ENCODE measurements at regions not wholly inside any gene's neighbourhood (a gene's known extent, or its start where the extent isn't known, plus 50 kb on each side); places are given as distances from the start of the nearest gene placed in this dataset.

DNA sequence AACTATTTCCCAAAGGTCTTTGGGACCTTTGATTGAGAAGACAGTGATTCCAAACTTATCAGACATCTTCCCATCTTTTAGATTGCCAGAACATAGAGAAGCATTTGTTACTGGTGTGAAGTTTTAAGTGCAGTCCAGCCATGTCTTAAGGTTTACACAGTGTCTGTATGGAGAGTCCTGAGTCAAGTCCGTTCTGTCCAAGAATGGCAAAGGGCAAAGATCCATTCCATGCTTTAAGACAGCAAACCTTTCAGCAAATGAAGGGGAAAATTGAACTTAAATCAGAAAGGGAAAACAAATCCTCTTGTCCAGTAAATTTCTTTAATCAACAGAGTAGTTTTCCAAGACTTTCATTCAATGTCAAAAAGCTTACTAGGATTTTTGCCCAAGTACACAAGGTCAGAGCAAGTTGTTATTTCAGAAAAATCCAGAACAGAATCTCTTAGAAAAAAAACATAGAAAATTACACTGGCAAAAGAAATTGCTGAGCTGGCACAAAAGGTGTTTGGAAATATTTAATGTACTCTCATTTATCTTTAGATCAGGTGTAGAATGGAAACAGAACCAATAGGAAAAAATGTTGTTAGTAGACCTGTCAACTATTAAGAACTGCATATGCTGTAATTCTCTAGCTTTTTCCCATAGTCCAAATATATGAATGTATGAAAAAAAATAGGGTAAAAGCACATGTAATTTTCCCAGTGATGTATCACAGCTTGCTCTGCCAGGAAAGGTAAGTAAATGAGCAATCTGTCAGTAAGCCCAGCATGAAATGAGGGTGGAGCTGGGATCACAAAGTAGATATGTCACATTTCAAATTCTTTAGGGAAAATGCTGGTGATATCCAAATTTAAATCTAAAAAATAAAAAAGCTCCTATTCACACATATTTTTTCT lies 1099.9 kb downstream of the TUSC7 start:
- TF ChIP-seq, protein P1, sequence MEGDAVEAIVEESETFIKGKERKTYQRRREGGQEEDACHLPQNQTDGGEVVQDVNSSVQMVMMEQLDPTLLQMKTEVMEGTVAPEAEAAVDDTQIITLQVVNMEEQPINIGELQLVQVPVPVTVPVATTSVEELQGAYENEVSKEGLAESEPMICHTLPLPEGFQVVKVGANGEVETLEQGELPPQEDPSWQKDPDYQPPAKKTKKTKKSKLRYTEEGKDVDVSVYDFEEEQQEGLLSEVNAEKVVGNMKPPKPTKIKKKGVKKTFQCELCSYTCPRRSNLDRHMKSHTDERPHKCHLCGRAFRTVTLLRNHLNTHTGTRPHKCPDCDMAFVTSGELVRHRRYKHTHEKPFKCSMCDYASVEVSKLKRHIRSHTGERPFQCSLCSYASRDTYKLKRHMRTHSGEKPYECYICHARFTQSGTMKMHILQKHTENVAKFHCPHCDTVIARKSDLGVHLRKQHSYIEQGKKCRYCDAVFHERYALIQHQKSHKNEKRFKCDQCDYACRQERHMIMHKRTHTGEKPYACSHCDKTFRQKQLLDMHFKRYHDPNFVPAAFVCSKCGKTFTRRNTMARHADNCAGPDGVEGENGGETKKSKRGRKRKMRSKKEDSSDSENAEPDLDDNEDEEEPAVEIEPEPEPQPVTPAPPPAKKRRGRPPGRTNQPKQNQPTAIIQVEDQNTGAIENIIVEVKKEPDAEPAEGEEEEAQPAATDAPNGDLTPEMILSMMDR (IDR thresholded peaks at IDR 0.05): no peak
- Mint-ChIP-seq H3K9me3 (no peaks in the 10 kb centered on the region), H3K27ac (no peak overlapping the region), H3K36me3 (ENCODE audit: low read depth) (no peaks in the 10 kb centered on the region), H3K27me3 (ENCODE audit: low read depth, poor library complexity) (peaks cover 3% of the 10 kb centered on the region), H3K4me1 (no peaks in the 10 kb centered on the region), H3K4me3 (no peak overlapping the region)
- DNase-seq: no peak

GRCh38 chr3:117811786-117812185 lies 1102.2 kb downstream of the TUSC7 start:
- TF ChIP-seq, protein P1 (IDR thresholded peaks at IDR 0.05): no peak
- H3K9me3 Mint-ChIP-seq: no peaks in the 10 kb centered on the region
- H3K4me3 Mint-ChIP-seq: no peak overlapping the region
- no peaks in the 10 kb centered on the region for H3K36me3 Mint-ChIP-seq (ENCODE audit: low read depth)
- DNase-seq: no peak
- H3K27ac Mint-ChIP-seq: no peak overlapping the region
- peaks cover 3% of the 10 kb centered on the region for H3K27me3 Mint-ChIP-seq (ENCODE audit: low read depth, poor library complexity)
- H3K4me1 Mint-ChIP-seq: no peaks in the 10 kb centered on the region

GRCh38 chr3:117814975-117815374 lies 1105.4 kb downstream of the TUSC7 start:
- Mint-ChIP-seq H3K36me3 (ENCODE audit: low read depth) (no peaks in the 10 kb centered on the region), H3K4me3 (no peak overlapping the region), H3K27ac (no peak overlapping the region), H3K27me3 (ENCODE audit: low read depth, poor library complexity) (no peaks in the 10 kb centered on the region), H3K9me3 (no peaks in the 10 kb centered on the region), H3K4me1 (no peaks in the 10 kb centered on the region)
- DNase-seq: no peak
- TF ChIP-seq, protein P1 (IDR thresholded peaks at IDR 0.05): no peak

DNA sequence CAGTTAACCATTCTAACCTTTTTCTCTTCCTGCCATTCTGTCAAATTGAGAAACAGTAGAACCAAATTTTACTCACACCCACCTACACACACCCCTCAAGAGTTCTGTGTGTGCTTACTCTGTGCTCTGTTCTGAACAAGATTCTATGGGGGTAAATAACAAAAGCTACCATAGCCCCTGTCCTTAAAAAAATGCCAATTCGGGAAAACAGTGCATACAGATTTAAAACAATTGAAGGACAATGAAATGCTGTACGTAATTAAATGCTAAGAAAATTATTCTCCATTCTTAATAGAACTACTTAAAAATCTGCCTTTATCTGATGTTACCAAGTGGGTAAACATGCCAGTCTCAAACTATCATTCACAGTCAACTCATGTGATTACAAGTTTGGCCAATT lies 1107.5 kb downstream of the TUSC7 start:
- no peaks in the 10 kb centered on the region for H3K36me3 Mint-ChIP-seq (ENCODE audit: low read depth)
- no peaks in the 10 kb centered on the region for H3K9me3 Mint-ChIP-seq
- TF ChIP-seq, protein P1 (IDR thresholded peaks at IDR 0.05): no peak
- no peaks in the 10 kb centered on the region for H3K4me1 Mint-ChIP-seq
- no peak for DNase-seq
- H3K4me3 Mint-ChIP-seq: no peak overlapping the region
- H3K27ac Mint-ChIP-seq: no peak overlapping the region
- H3K27me3 Mint-ChIP-seq (ENCODE audit: low read depth, poor library complexity): no peaks in the 10 kb centered on the region

- H3K4me1 Mint-ChIP-seq: no peaks in the 10 kb centered on the region
- no peaks in the 10 kb centered on the region for H3K36me3 Mint-ChIP-seq (ENCODE audit: low read depth)
- TF ChIP-seq, protein P1 (IDR thresholded peaks at IDR 0.05): no peak
- no peaks in the 10 kb centered on the region for H3K27me3 Mint-ChIP-seq (ENCODE audit: low read depth, poor library complexity)
- no peak overlapping the region for H3K4me3 Mint-ChIP-seq
- no peak for DNase-seq
- no peak overlapping the region for H3K27ac Mint-ChIP-seq
- no peaks in the 10 kb centered on the region for H3K9me3 Mint-ChIP-seq
These were observed 1109.0 kb downstream of the TUSC7 start for GRCh38 chr3:117818592-117818991.

All from nephron progenitor cell (in vitro differentiated cells).